GM21423 (cell line): ENCODE measurements at regions not wholly inside any gene's neighbourhood (a gene's known extent, or its start where the extent isn't known, plus 50 kb on each side); places are given as distances from the start of the nearest gene placed in this dataset.

Experiments used
- ATAC-seq: cut with Tn5 transposase; IDR thresholded peaks from one replicate; pipeline ENCODE4 v1.9.1; 2021; ENCODE audit warnings: mild to moderate bottlenecking, moderate library complexity; ENCODE audit not compliant: unreplicated experiment

GRCh38 chr4:59979061-59979460 is 1221.1 kb upstream of the ADGRL3 start:
- ATAC-seq: no peak

GRCh38 chr4:59983852-59984251 is 1216.3 kb upstream of the ADGRL3 start:
- ATAC-seq: no peak

GRCh38 chr4:59987289-59987688 is 1212.8 kb upstream of the ADGRL3 start:
- ATAC-seq: no peak

GRCh38 chr4:59994118-59994517 is 1206.0 kb upstream of the ADGRL3 start:
- no peak for ATAC-seq

GRCh38 chr4:60002603-60003337 is 1197.4 kb upstream of the ADGRL3 start:
- no peak for ATAC-seq

- ATAC-seq: no peak
Measured at GRCh38 chr4:60013464-60014184, 1186.5 kb upstream of the ADGRL3 start.

- no peak for ATAC-seq
Measured at GRCh38 chr4:60016971-60017370, 1183.2 kb upstream of the ADGRL3 start.

GRCh38 chr4:60019180-60019579 is 1180.9 kb upstream of the ADGRL3 start:
- ATAC-seq: no peak

- no peak for ATAC-seq
Measured at GRCh38 chr4:60019946-60020345, 1180.2 kb upstream of the ADGRL3 start.

GRCh38 chr4:60020389-60020788 is 1179.7 kb upstream of the ADGRL3 start:
- ATAC-seq: no peak

GRCh38 chr4:60033826-60034225 is 1166.3 kb upstream of the ADGRL3 start:
- ATAC-seq: no peak

- no peak for ATAC-seq
Measured at GRCh38 chr4:60034361-60034760, 1165.8 kb upstream of the ADGRL3 start.

GRCh38 chr4:60039908-60040307 is 1160.2 kb upstream of the ADGRL3 start:
- no peak for ATAC-seq

- no peak for ATAC-seq
Measured at GRCh38 chr4:60042231-60042652, 1157.9 kb upstream of the ADGRL3 start.

GRCh38 chr4:60042941-60043340 is 1157.2 kb upstream of the ADGRL3 start:
- no peak for ATAC-seq

- no peak for ATAC-seq
Measured at GRCh38 chr4:60078984-60079383, 1121.1 kb upstream of the ADGRL3 start.

GRCh38 chr4:60081839-60082238 is 1118.3 kb upstream of the ADGRL3 start:
- no peak for ATAC-seq

- ATAC-seq: no peak
Measured at GRCh38 chr4:60088807-60089486, 1111.2 kb upstream of the ADGRL3 start.

- ATAC-seq: no peak
Measured at GRCh38 chr4:60089546-60090273, 1110.4 kb upstream of the ADGRL3 start.

GRCh38 chr4:60096676-60097075 is 1103.5 kb upstream of the ADGRL3 start:
- no peak for ATAC-seq

GRCh38 chr4:60116592-60116991 is 1083.5 kb upstream of the ADGRL3 start:
- ATAC-seq: no peak
